Choroid plexus epithelial cell (primary cell): ENCODE measurements at regions not wholly inside any gene's neighbourhood (a gene's known extent, or its start where the extent isn't known, plus 50 kb on each side); places are given as distances from the start of the nearest gene placed in this dataset.
A peak's percentile ranks its signal among the peaks of the same experiment; 100 is the strongest.

Experiments used
- DNase-seq: peaks from one replicate; pipeline ENCODE4 v3.0.0-alpha.2; 2010; ENCODE audit warnings: low read depth
- H3K4me3 ChIP-seq: 2 replicates; pipeline ENCODE4 v1.5.1; 2011; ENCODE audit warnings: low read depth, mild to moderate bottlenecking, control low read depth, low read length, moderate library complexity
- CTCF ChIP-seq: conservative IDR thresholded peaks from 2 replicates; pipeline ENCODE4 v1.5.1; 2011; ENCODE audit warnings: low read depth, mild to moderate bottlenecking, control low read depth, inconsistent platforms, low read length, moderate library complexity

- H3K4me3 ChIP-seq = no peak overlapping the region
- TF ChIP-seq CTCF = no peak
- no peak for DNase-seq
Measured at GRCh38 chr18:28690100-28690499, 513.2 kb upstream of the CDH2 start.

GRCh38 chr18:28689588-28689987, 512.7 kb upstream of the CDH2 start:
- no peak overlapping the region for H3K4me3 ChIP-seq
- no peak for TF ChIP-seq CTCF

GRCh38 chr18:28684746-28685355, 507.9 kb upstream of the CDH2 start:
- no peak for DNase-seq
- no peak for TF ChIP-seq CTCF

More at GRCh38 chr18:28689588-28689987, 512.7 kb upstream of the CDH2 start:
- no peak for DNase-seq

GRCh38 chr18:28682912-28683311, 506.0 kb upstream of the CDH2 start:
- no peak overlapping the region for H3K4me3 ChIP-seq
- no peak for DNase-seq
- TF ChIP-seq CTCF = no peak

More at GRCh38 chr18:28684746-28685355, 507.9 kb upstream of the CDH2 start:
- H3K4me3 ChIP-seq = no peak overlapping the region

GRCh38 chr18:28669165-28669564, 492.2 kb upstream of the CDH2 start:
- DNase-seq = no peak
- no peak for TF ChIP-seq CTCF
- no peak overlapping the region for H3K4me3 ChIP-seq

- no peak for TF ChIP-seq CTCF
- DNase-seq = peak; percentile 6
- H3K4me3 ChIP-seq = no peak overlapping the region
Measured at GRCh38 chr18:28666216-28666615, 489.3 kb upstream of the CDH2 start.

GRCh38 chr18:28657961-28658360, 481.0 kb upstream of the CDH2 start:
- H3K4me3 ChIP-seq = no peak overlapping the region
- no peak for TF ChIP-seq CTCF
- peak; percentile 29 for DNase-seq
